GM21619 (cell line): ENCODE measurements at regions not wholly inside any gene's neighbourhood (a gene's known extent, or its start where the extent isn't known, plus 50 kb on each side); places are given as distances from the start of the nearest gene placed in this dataset.

Source experiments
- ATAC-seq: cut with Tn5 transposase; IDR thresholded peaks from one replicate; pipeline ENCODE4 v1.9.1; 2021; ENCODE audit not compliant: unreplicated experiment

GRCh38 chr13:105960326-105960725 lies 575.1 kb downstream of the EFNB2 start:
- no peak for ATAC-seq

GRCh38 chr13:105959876-105960275 lies 575.6 kb downstream of the EFNB2 start:
- no peak for ATAC-seq

- no peak for ATAC-seq
Measured at GRCh38 chr13:105957769-105958438, 577.6 kb downstream of the EFNB2 start.

- ATAC-seq: no peak
Measured at GRCh38 chr13:105956921-105957320, 578.5 kb downstream of the EFNB2 start.

- no peak for ATAC-seq
Measured at GRCh38 chr13:105952973-105953290, 582.5 kb downstream of the EFNB2 start.

- ATAC-seq: no peak
Measured at GRCh38 chr13:105952233-105952972, 583.1 kb downstream of the EFNB2 start.

GRCh38 chr13:105948143-105948542 lies 587.3 kb downstream of the EFNB2 start:
- no peak for ATAC-seq

GRCh38 chr13:105940882-105941281 lies 594.6 kb downstream of the EFNB2 start:
- no peak for ATAC-seq

- no peak for ATAC-seq
Measured at GRCh38 chr13:105937451-105937850, 598.0 kb downstream of the EFNB2 start.

- ATAC-seq: no peak
Measured at GRCh38 chr13:105936816-105937215, 598.6 kb downstream of the EFNB2 start.

- ATAC-seq: no peak
Measured at GRCh38 chr13:105929505-105929904, 606.0 kb downstream of the EFNB2 start.

GRCh38 chr13:105928901-105929300 lies 606.6 kb downstream of the EFNB2 start:
- ATAC-seq: no peak

- ATAC-seq: no peak
Measured at GRCh38 chr13:105928048-105928447, 607.4 kb downstream of the EFNB2 start.

- no peak for ATAC-seq
Measured at GRCh38 chr13:105925496-105925895, 610.0 kb downstream of the EFNB2 start.

- no peak for ATAC-seq
Measured at GRCh38 chr13:105921711-105922110, 613.8 kb downstream of the EFNB2 start.

- no peak for ATAC-seq
Measured at GRCh38 chr13:105920370-105920769, 615.1 kb downstream of the EFNB2 start.

GRCh38 chr13:105918842-105919741 lies 616.4 kb downstream of the EFNB2 start:
- no peak for ATAC-seq

- no peak for ATAC-seq
Measured at GRCh38 chr13:105915146-105915850, 620.2 kb downstream of the EFNB2 start.

GRCh38 chr13:105914291-105915036 lies 621.0 kb downstream of the EFNB2 start:
- no peak for ATAC-seq

GRCh38 chr13:105908586-105908985 lies 626.9 kb downstream of the EFNB2 start:
- ATAC-seq: no peak
